Stimulated activated naive CD4-positive, alpha-beta T cell (primary cell): ENCODE measurements at regions not wholly inside any gene's neighbourhood (a gene's known extent, or its start where the extent isn't known, plus 50 kb on each side); places are given as distances from the start of the nearest gene placed in this dataset.
"Not testable (repeated sequence)": the region's sequence is repeated elsewhere in the genome, so short reads cannot be mapped to it uniquely, and the experiment has no call there.

Source experiments
- DNase-seq, 6 experiments: peaks; one replicate each; lab custom pipeline; 2025; lab: John Stamatoyannopoulos, UW

GRCh38 chr6:137545073-137545472, 50.9 kb upstream of the OLIG3 start:
- DNase-seq: no peak

GRCh38 chr6:137547186-137547585, 53.0 kb upstream of the OLIG3 start:
- no peak for DNase-seq

- no peak for DNase-seq
Observed at GRCh38 chr6:137547601-137548000, 53.4 kb upstream of the OLIG3 start.

GRCh38 chr6:137549106-137549505, 54.9 kb upstream of the OLIG3 start:
- no peak for DNase-seq

- no peak for DNase-seq
Observed at GRCh38 chr6:137550535-137550934, 56.3 kb upstream of the OLIG3 start.

- no peak for DNase-seq
Observed at GRCh38 chr6:137552146-137552545, 58.0 kb upstream of the OLIG3 start.

- DNase-seq: no peak
Observed at GRCh38 chr6:137552809-137553208, 58.6 kb upstream of the OLIG3 start.

- peak in 3 of 6 experiments; percentile 41 to 60 (median 55) for DNase-seq
Observed at GRCh38 chr6:137559521-137560183, 65.5 kb upstream of the OLIG3 start.

- DNase-seq: no peak
Observed at GRCh38 chr6:137560184-137560563, 66.0 kb upstream of the OLIG3 start.

- no peak for DNase-seq
Observed at GRCh38 chr6:137568067-137568466, 73.9 kb upstream of the OLIG3 start.

GRCh38 chr6:137570393-137570792, 76.2 kb upstream of the OLIG3 start:
- no peak for DNase-seq

- DNase-seq: peak in 4 of 6 experiments; percentile 23 to 64 (median 47)
Observed at GRCh38 chr6:137571854-137572253, 77.7 kb upstream of the OLIG3 start.

- no peak for DNase-seq
Observed at GRCh38 chr6:137573739-137574138, 79.5 kb upstream of the OLIG3 start.

GRCh38 chr6:137579612-137580011, 85.4 kb upstream of the OLIG3 start:
- no peak for DNase-seq

- DNase-seq: no peak
Observed at GRCh38 chr6:137581019-137581707, 87.0 kb upstream of the OLIG3 start.

GRCh38 chr6:137583519-137583918, 89.3 kb upstream of the OLIG3 start:
- not testable (repeated sequence) for DNase-seq

GRCh38 chr6:137588472-137588871, 94.3 kb upstream of the OLIG3 start:
- DNase-seq: no peak

GRCh38 chr6:137589067-137589848, 95.1 kb upstream of the OLIG3 start:
- peak in 5 of 6 experiments; percentile 7 to 62 (median 19) for DNase-seq

GRCh38 chr6:137590684-137591083, 96.5 kb upstream of the OLIG3 start:
- DNase-seq: no peak

- no peak for DNase-seq
Observed at GRCh38 chr6:137601471-137601870, 107.3 kb upstream of the OLIG3 start.

- no peak for DNase-seq
Observed at GRCh38 chr6:137602313-137603197, 108.4 kb upstream of the OLIG3 start.

GRCh38 chr6:137610702-137611101, 116.5 kb upstream of the OLIG3 start:
- DNase-seq: no peak
